ENCODE measurements at regions not wholly inside any gene's neighbourhood (a gene's known extent, or its start where the extent isn't known, plus 50 kb on each side); places are given as distances from the start of the nearest gene placed in this dataset.

DNA sequence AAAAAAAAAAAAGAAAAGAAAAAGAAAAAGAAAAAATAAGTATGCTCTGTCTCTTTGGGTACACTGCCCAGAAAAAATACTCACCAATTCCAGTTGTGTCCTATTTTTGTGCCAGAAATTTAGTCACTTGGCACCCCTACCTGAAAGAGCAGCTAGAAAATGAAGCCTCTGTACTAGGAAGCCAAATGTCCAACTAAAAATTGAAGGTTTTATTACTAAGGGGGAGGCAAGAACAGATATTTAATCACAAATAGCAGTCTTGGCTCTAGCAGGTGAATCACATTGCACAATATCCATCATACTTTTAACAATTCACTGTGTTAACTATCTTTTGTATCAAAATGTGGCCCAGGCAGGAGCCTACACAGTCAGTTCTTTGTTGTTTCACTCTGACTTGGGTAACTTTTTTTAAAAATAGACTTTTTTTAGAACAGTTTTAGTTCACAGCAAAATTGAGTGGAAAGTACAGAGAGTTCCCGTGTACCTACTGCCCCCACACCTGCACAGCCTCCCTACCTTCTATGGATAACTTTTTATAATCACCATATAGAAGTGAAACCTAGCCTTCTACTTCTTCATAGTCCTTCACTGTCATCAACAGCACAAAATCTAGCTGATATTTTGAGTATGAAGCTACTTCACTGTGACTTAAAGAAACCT, 87.1 kb upstream of the ATF7IP start:
- TF ChIP-seq, protein P1, sequence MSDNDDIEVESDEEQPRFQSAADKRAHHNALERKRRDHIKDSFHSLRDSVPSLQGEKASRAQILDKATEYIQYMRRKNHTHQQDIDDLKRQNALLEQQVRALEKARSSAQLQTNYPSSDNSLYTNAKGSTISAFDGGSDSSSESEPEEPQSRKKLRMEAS (IDR thresholded peaks at IDR 0.05): no peak
- TF ChIP-seq TAF1 (IDR thresholded peaks at IDR 0.05; ENCODE audit: low read depth) (no peak), YY1 (IDR thresholded peaks at IDR 0.05; ENCODE audit: low read depth) (no peak), EP300 (IDR thresholded peaks at IDR 0.05; ENCODE audit: borderline replicate concordance) (no peak), CREB1 (IDR thresholded peaks at IDR 0.05; ENCODE audit: low read depth) (no peak), TEAD4 (IDR thresholded peaks at IDR 0.05) (no peak), TCF12 (IDR thresholded peaks at IDR 0.05; ENCODE audit: low read depth) (no peak), EGR1 (IDR thresholded peaks at IDR 0.05) (no peak), ZBTB7A (IDR thresholded peaks at IDR 0.05; ENCODE audit: low read depth) (no peak), CEBPB (IDR thresholded peaks at IDR 0.05) (no peak)
- TF ChIP-seq, protein P2, sequence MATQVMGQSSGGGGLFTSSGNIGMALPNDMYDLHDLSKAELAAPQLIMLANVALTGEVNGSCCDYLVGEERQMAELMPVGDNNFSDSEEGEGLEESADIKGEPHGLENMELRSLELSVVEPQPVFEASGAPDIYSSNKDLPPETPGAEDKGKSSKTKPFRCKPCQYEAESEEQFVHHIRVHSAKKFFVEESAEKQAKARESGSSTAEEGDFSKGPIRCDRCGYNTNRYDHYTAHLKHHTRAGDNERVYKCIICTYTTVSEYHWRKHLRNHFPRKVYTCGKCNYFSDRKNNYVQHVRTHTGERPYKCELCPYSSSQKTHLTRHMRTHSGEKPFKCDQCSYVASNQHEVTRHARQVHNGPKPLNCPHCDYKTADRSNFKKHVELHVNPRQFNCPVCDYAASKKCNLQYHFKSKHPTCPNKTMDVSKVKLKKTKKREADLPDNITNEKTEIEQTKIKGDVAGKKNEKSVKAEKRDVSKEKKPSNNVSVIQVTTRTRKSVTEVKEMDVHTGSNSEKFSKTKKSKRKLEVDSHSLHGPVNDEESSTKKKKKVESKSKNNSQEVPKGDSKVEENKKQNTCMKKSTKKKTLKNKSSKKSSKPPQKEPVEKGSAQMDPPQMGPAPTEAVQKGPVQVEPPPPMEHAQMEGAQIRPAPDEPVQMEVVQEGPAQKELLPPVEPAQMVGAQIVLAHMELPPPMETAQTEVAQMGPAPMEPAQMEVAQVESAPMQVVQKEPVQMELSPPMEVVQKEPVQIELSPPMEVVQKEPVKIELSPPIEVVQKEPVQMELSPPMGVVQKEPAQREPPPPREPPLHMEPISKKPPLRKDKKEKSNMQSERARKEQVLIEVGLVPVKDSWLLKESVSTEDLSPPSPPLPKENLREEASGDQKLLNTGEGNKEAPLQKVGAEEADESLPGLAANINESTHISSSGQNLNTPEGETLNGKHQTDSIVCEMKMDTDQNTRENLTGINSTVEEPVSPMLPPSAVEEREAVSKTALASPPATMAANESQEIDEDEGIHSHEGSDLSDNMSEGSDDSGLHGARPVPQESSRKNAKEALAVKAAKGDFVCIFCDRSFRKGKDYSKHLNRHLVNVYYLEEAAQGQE (IDR thresholded peaks at IDR 0.05; ENCODE audit: low read depth): no peak
- TF ChIP-seq, protein P3, sequence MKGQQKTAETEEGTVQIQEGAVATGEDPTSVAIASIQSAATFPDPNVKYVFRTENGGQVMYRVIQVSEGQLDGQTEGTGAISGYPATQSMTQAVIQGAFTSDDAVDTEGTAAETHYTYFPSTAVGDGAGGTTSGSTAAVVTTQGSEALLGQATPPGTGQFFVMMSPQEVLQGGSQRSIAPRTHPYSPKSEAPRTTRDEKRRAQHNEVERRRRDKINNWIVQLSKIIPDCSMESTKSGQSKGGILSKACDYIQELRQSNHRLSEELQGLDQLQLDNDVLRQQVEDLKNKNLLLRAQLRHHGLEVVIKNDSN (IDR thresholded peaks at IDR 0.05): no peak

All from Ishikawa (cell line).